ENCODE measurements at regions not wholly inside any gene's neighbourhood (a gene's known extent, or its start where the extent isn't known, plus 50 kb on each side); places are given as distances from the start of the nearest gene placed in this dataset.
A peak's percentile ranks its signal among the peaks of the same experiment; 100 is the strongest.
"Not testable (repeated sequence)": the region's sequence is repeated elsewhere in the genome, so short reads cannot be mapped to it uniquely, and the experiment has no call there.

- Mint-ChIP-seq H3K27me3 (ENCODE audit: unreplicated experiment) (no peaks in the 10 kb centered on the region), H3K4me3 (ENCODE audit: unreplicated experiment) (no peak overlapping the region), H3K27ac (ENCODE audit: unreplicated experiment) (no peak overlapping the region), H3K36me3 (ENCODE audit: low read depth, unreplicated experiment) (no peaks in the 10 kb centered on the region), H3K9me3 (ENCODE audit: unreplicated experiment) (no peaks in the 10 kb centered on the region), H3K4me1 (ENCODE audit: unreplicated experiment) (no peaks in the 10 kb centered on the region)
- DNase-seq (ENCODE audit: low spot score): no peak
- TF ChIP-seq CTCF (IDR thresholded peaks at IDR 0.05; ENCODE audit: unreplicated experiment): no peak
These were observed 112.3 kb upstream of the PRDX6 start for GRCh38 chr1:173364827-173365226.

GRCh38 chr1:173365341-173365740, 111.8 kb upstream of the PRDX6 start:
- H3K4me1 Mint-ChIP-seq (ENCODE audit: unreplicated experiment): no peaks in the 10 kb centered on the region
- H3K27me3 Mint-ChIP-seq (ENCODE audit: unreplicated experiment): no peaks in the 10 kb centered on the region
- no peak overlapping the region for H3K4me3 Mint-ChIP-seq (ENCODE audit: unreplicated experiment)
- TF ChIP-seq CTCF (IDR thresholded peaks at IDR 0.05; ENCODE audit: unreplicated experiment): no peak
- DNase-seq (ENCODE audit: low spot score): no peak
- no peaks in the 10 kb centered on the region for H3K9me3 Mint-ChIP-seq (ENCODE audit: unreplicated experiment)
- H3K36me3 Mint-ChIP-seq (ENCODE audit: low read depth, unreplicated experiment): no peaks in the 10 kb centered on the region
- H3K27ac Mint-ChIP-seq (ENCODE audit: unreplicated experiment): no peak overlapping the region

- no peak overlapping the region for H3K4me3 Mint-ChIP-seq (ENCODE audit: unreplicated experiment)
- no peaks in the 10 kb centered on the region for H3K27me3 Mint-ChIP-seq (ENCODE audit: unreplicated experiment)
- no peak overlapping the region for H3K27ac Mint-ChIP-seq (ENCODE audit: unreplicated experiment)
- no peak for DNase-seq (ENCODE audit: low spot score)
- H3K36me3 Mint-ChIP-seq (ENCODE audit: low read depth, unreplicated experiment): no peaks in the 10 kb centered on the region
- H3K9me3 Mint-ChIP-seq (ENCODE audit: unreplicated experiment): no peaks in the 10 kb centered on the region
- H3K4me1 Mint-ChIP-seq (ENCODE audit: unreplicated experiment): no peaks in the 10 kb centered on the region
- no peak for TF ChIP-seq CTCF (IDR thresholded peaks at IDR 0.05; ENCODE audit: unreplicated experiment)
These were observed 110.0 kb upstream of the PRDX6 start for GRCh38 chr1:173367136-173367535.

- not testable (repeated sequence) for H3K36me3 Mint-ChIP-seq (ENCODE audit: low read depth, unreplicated experiment); H3K4me1 Mint-ChIP-seq (ENCODE audit: unreplicated experiment); H3K27ac Mint-ChIP-seq (ENCODE audit: unreplicated experiment); H3K9me3 Mint-ChIP-seq (ENCODE audit: unreplicated experiment); H3K27me3 Mint-ChIP-seq (ENCODE audit: unreplicated experiment); DNase-seq (ENCODE audit: low spot score); H3K4me3 Mint-ChIP-seq (ENCODE audit: unreplicated experiment)
These were observed 106.5 kb upstream of the PRDX6 start for GRCh38 chr1:173370586-173370985.

GRCh38 chr1:173376065-173376464, 101.1 kb upstream of the PRDX6 start:
- peak overlapping the region; percentile 47 for H3K4me3 Mint-ChIP-seq (ENCODE audit: unreplicated experiment)
- H3K36me3 Mint-ChIP-seq (ENCODE audit: low read depth, unreplicated experiment): not testable (repeated sequence)

GRCh38 chr1:173377266-173377665, 99.9 kb upstream of the PRDX6 start:
- Mint-ChIP-seq H3K9me3 (ENCODE audit: unreplicated experiment) (peaks cover 11% of the 10 kb centered on the region), H3K27me3 (ENCODE audit: unreplicated experiment) (no peaks in the 10 kb centered on the region), H3K27ac (ENCODE audit: unreplicated experiment) (no peak overlapping the region), H3K4me1 (ENCODE audit: unreplicated experiment) (no peaks in the 10 kb centered on the region), H3K36me3 (ENCODE audit: low read depth, unreplicated experiment) (peaks cover 6% of the 10 kb centered on the region), H3K4me3 (ENCODE audit: unreplicated experiment) (no peak overlapping the region)
- no peak for TF ChIP-seq CTCF (IDR thresholded peaks at IDR 0.05; ENCODE audit: unreplicated experiment)
- DNase-seq (ENCODE audit: low spot score): no peak

More at GRCh38 chr1:173376065-173376464, 101.1 kb upstream of the PRDX6 start:
- not testable (repeated sequence) for DNase-seq (ENCODE audit: low spot score); H3K4me1 Mint-ChIP-seq (ENCODE audit: unreplicated experiment); H3K27me3 Mint-ChIP-seq (ENCODE audit: unreplicated experiment); H3K27ac Mint-ChIP-seq (ENCODE audit: unreplicated experiment)
- peaks cover 11% of the 10 kb centered on the region for H3K9me3 Mint-ChIP-seq (ENCODE audit: unreplicated experiment)
